GM12875 (cell line): ENCODE measurements at regions not wholly inside any gene's neighbourhood (a gene's known extent, or its start where the extent isn't known, plus 50 kb on each side); places are given as distances from the start of the nearest gene placed in this dataset.
"Not testable (repeated sequence)": the region's sequence is repeated elsewhere in the genome, so short reads cannot be mapped to it uniquely, and the experiment has no call there.

Experiments
- H3K4me3 ChIP-seq: one replicate; pipeline ENCODE4 v1.5.1; 2011; ENCODE audit warnings: low read depth, low read length, control low read depth
- CTCF ChIP-seq: IDR thresholded peaks from 2 replicates; pipeline ENCODE4 v1.5.1; 2011; ENCODE audit warnings: low read depth, mild to moderate bottlenecking, control low read depth, inconsistent platforms, low read length, moderate library complexity, borderline replicate concordance; ENCODE audit not compliant: insufficient read depth

- no peak for TF ChIP-seq CTCF
- no peak overlapping the region for H3K4me3 ChIP-seq
Observed at GRCh38 chr15:47039225-47039624, 678.1 kb upstream of the SEMA6D start.

- no peak for TF ChIP-seq CTCF
Observed at GRCh38 chr15:47041301-47041700, 676.0 kb upstream of the SEMA6D start.

GRCh38 chr15:47047981-47048380 lies 669.3 kb upstream of the SEMA6D start:
- H3K4me3 ChIP-seq: not testable (repeated sequence)

More at GRCh38 chr15:47041301-47041700, 676.0 kb upstream of the SEMA6D start:
- no peak overlapping the region for H3K4me3 ChIP-seq

- TF ChIP-seq CTCF: no peak
- H3K4me3 ChIP-seq: no peak overlapping the region
Observed at GRCh38 chr15:47066392-47066791, 650.9 kb upstream of the SEMA6D start.

DNA sequence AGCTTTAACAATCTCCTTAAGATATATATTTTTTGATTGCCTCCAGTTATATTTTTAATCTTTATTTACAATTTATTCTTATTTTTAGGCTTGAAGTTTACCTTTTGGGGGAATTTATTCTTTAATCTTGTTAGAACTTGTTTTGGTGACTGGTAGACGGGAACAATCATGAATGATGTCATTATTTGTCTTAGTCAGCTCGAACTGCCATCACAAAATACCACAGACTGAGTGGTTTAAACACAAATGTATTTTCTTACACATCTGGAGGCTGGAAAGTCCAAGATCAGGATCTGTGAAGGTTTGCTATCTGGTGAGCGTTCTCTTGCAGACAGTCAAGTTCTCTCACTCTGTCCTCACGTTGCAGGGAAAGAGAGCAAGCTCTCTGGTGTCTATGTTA lies 639.5 kb upstream of the SEMA6D start:
- H3K4me3 ChIP-seq: not testable (repeated sequence)

DNA sequence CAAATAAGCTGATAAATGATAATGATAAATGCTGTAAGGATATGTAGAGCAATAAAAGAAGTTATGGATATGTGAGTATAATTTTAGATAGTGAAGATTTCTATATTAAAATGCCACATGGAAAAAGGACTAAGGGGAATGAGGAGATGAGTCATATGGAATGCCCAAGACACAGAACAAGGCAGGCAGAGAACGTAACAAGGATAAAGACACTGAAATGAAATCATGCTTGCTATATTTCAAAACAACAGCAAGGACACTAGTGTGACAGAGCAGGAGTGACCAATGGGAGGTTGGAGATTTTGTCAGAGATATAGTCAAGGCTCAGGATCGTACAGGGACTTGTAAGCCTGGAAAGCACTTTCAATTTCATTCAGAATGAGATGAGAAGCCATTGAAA lies 621.5 kb upstream of the SEMA6D start:
- no peak for TF ChIP-seq CTCF
- no peak overlapping the region for H3K4me3 ChIP-seq

DNA sequence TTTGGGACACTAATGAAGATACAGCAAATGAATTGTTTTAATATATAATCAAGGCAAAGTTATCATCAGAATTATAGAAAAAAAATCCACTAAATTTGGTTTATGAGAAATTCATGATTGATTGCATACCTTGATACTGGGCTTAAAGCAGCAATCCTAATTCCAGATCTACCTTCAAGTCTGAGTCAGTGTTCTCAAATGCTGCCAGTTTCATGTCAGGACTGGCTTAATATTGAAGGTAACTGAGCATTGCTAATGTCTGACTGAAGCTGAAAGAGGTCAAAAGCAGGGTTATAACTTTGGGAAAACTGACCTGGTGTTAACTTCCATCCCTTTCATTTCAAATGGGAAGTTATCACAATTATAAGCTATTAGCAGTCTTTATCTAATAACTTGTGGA lies 618.8 kb upstream of the SEMA6D start:
- H3K4me3 ChIP-seq: not testable (repeated sequence)

DNA sequence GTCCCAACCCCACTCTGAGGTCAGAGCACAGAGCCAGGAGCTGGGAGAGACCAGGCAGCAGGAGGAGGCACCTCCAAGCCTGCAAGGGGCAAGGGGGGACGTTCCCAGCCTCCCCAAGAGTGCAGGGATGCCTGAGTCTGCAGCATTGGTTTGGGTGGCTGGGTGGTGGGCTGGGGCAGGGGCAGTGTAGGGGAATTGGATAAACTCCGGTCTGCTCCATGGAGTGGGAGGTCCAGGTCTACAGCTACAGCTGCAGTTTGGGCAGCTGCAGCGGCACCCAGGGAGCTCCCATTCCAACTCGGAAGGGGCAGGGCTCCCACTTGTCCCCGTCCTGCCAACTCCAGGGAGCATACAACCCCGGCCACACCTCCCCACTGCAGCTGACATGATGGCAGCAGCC lies 617.5 kb upstream of the SEMA6D start:
- H3K4me3 ChIP-seq: not testable (repeated sequence)

DNA sequence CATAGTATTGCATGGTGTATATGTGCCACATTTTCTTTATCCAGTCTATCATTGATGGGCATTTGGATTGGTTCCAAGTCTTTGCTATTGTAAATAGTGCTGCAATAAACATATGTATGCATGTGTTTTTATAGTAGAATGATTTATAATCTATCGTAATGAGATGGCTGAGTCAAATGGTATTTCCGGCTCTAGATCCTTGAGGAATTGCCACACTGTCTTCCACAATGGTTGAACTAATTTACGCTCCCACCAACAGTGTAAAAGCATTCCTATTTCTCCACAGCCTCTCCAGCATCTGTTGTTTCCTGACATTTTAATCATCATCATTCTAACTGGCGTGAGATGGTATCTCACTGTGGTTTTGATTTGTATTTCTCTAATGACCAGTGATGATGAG lies 608.5 kb upstream of the SEMA6D start:
- H3K4me3 ChIP-seq: not testable (repeated sequence)

DNA sequence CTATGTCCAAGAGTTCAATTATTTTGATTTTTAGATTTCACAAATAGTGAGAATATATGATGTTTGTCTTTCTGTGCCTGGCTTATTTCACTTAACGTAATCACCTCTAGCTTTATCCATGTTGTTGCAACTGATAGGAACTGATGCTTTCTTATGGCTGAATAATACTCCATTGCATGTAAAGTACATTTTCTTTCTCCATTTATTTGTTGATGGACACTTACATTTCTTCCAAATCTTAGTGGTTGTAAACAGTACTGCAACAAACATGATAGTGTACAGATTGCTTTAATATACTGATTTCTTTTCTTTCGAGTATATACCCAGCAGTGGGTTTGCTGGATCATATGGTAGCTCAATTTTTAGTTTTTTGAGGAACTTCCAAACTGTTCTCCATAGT lies 600.6 kb upstream of the SEMA6D start:
- no peak for TF ChIP-seq CTCF
- H3K4me3 ChIP-seq: no peak overlapping the region
